ENCODE measurements at regions not wholly inside any gene's neighbourhood (a gene's known extent, or its start where the extent isn't known, plus 50 kb on each side); places are given as distances from the start of the nearest gene placed in this dataset.
"Not testable (repeated sequence)": the region's sequence is repeated elsewhere in the genome, so short reads cannot be mapped to it uniquely, and the experiment has no call there.

DNA sequence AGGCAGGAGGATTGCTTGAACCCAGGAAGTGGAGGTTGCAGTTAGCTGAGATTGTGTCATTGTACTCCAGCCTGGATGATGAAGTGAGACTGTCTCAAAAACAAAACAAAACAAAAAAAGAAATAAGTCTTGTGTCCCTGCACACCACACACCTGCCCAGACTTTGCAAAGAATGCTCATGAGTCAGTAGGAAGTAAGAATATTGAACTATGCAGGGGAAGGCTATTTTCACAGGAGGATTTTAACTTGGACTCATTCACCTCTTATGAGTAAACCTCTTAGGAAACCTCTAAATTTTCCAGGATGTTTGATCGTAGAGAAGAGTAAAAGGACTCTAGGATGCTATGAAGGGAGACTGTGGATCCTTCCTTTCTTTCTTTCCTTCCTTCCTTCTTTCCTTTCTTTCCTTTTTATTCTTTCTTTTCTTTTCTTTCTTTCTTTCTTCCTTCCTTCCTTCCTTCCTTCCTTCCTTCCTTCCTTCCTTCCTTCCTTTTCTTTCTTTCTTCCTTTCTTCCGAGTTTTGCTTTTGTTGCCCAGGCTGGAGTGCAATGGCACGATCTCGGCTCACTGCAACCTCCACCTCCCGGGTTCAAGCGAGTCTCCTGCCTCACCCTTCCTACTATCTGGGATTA lies 96.7 kb upstream of the CLINT1 start:
- no peak for DNase-seq

DNA sequence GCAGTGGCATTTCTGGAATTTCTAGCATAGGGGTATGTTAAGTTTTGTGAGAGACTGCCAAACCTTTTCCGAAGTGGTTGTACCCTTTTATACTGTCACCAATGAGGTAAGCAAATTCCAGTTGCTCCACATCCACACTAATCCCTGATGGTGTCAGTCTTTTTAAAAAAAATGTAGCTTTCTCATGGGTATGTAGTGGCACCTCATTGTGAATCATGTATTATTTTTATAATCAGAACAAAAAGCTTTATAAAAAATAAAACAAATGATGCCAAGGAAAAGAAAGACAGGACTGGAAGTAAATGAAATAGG lies 93.4 kb upstream of the CLINT1 start:
- DNase-seq, result no peak

DNA sequence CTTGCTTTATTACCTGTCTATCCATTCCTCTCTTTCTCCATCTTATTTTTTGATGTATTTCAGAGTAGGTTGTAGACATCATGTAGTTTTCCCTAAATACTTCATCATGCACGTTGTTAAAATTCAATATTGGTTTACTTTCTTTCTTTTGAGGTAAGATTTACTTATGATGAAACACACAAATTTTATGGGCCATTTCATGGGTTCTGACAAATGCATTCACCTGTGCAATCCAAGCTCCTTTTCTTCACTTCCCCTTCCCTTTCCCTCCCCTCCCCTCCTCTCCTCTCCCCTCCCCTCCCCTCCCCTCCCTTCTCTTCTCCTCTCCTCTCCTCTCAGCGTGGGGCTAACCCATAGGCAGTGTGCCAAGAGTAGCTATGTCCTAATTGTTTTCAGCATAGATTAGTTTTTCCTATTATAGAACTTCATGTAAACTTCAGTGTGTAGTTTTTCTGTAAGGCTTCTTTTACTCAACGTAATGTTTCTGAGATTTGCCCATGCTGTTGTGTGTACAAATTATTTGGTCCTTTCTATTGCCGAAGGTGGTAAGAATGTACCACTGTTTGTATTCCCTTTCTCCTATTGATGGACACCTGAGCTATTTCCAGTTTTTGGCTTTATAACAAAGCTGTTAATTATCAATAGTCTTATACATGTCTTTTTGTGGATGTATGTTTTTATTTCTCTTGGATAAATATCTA lies 92.9 kb upstream of the CLINT1 start:
- no peak for DNase-seq

DNA sequence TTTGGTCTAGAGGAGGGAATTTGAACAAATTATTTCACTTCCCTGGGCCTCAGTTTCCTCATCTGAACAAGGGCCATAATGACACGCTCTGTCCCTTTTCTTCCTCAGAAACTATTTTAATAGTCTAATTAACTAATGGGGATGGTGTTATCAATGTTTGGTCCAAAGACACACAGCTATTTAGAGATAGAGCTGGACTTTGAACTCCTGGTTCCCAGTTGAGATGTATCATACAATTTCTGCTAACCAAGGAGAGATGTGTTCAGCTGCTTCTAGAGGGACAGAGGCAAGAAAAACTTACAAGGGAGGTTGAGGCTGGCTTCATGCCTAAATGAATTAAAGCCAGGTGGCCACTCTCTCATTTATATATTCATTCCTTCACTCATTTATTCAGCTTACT lies 90.6 kb upstream of the CLINT1 start:
- no peak for DNase-seq

DNA sequence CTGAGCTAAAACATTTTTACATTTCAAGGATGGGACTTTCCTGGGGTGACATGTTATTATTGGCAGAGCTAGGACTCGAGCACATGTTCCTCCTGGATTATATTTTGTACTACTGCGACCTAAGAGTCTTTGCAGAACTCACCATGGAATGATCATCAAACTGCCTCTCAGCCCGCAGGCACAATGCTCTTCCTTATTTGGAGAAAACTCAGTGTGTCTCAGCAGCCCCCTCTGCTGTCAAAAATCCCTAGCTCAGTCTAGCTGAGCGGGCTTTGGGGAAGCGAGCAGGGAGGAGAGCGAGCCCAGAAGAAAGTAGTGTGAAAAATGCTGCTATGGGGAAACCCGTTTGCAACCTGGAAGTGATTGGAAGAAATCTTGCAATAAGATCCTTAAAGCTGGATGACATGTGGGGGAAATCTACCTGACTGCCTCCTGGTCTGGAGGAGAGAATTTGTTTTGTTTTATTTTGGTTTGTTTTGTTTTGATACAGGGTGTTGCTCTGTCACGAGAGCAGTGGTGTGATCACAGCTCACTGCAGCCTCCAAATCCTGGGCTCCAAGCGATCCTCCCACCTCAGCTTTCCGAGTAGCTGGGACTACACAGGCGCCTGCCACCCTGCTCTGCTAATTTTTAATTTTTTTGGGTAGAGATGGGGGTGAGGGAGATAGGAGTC lies 89.9 kb upstream of the CLINT1 start:
- DNase-seq, result peak; percentile 69

DNA sequence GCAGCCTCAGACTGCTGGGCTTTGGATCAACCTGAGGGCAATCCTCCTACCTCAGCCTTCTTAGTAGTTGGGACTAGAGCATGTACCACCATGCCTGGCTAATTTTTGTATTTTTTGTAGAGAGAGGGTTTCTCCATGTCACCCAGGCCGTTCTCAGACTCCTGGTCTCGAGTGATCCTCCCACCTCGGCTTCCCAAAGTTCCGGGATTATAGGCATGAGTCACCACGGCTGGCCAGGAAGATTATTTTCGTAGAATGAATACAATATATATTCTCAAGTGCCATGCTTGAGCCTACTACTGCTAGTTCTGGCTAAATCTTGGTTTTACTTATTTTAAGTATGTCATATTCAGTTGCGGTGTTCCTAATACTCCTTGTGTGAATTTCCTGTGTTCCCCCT lies 88.2 kb upstream of the CLINT1 start:
- no peak for DNase-seq

DNA sequence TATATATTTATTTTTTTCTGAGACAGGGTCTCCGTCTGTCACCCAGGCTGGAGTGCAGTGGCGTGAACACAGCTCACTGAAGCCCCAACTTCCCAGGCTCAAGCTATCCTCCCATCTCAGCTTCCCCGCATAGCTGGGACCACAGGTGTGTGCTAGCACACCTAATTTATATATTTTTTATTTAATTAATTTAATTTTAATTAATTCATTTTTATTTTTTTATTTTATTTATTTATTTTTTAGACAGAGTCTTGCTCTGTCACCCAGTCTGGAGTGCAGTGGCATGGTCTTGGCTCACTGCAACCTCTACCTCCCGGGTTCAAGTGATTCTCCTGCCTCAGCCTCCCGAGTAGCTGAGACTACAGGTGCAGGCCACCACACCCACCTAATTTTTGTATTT lies 86.9 kb upstream of the CLINT1 start:
- DNase-seq, result not testable (repeated sequence)

DNA sequence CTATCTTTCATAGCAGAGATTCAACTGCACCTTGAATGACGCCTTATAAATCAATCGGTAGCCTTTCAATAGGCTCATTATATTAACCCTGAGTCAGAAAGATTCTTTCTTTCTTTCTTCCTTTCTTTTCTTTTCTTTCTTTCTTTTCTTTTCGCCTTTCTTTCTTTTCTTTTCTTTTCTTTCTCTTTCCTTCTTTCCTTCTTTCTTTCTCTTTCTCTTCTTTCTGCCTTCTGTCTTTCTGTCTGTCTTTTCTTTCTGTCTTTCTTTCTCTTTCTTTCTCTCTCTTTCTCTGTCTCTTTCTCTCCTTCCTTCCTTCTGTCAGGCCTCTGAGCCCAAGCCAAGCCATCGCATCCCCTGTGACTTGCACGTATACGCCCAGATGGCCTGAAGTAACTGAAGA lies 86.0 kb upstream of the CLINT1 start:
- DNase-seq, result no peak

DNA sequence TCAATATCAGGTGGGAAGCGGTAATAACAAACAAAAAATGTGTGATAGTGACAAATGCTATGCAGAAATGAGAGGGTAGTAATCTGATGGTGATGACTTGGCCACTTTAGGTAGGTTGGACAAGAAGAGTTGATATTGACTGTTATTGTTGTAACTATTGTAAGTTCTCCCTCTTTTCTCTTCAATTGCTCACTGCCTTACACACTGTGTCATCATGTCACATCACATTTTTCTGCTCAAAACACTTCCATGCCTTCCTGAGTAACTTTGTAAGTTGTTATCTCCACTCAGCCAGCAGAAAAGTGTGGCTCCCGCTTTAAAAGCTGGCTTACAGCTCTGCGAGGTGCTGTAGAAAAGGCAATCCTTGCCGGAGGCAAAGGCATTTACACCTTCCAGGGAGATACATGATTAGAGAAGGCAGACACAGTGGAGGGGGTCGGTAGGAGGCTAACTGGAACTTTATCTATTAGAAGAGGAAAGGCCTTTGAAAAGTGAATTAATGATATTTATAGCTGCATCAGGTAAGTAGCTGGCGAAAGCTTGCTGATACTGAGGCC lies 85.2 kb upstream of the CLINT1 start:
- DNase-seq, result no peak

DNA sequence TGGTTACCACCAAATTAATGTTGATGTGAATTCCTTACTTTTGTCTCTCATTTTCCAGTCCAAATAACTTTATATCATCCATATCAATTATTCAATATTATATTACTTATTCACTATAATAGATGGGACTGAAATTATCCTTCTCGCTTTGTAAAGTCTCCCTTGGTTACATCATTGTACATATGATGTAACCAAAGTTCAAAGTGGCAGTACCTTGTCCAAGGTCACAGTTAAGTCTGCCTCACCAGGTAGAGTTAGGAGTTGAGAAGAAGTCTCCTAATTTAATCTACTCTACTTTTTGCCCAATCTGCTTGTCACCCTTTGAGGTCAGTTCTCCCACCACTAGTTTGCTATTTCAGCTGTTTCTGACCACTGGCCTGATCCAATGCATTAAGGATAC lies 83.7 kb upstream of the CLINT1 start:
- DNase-seq, result no peak

DNA sequence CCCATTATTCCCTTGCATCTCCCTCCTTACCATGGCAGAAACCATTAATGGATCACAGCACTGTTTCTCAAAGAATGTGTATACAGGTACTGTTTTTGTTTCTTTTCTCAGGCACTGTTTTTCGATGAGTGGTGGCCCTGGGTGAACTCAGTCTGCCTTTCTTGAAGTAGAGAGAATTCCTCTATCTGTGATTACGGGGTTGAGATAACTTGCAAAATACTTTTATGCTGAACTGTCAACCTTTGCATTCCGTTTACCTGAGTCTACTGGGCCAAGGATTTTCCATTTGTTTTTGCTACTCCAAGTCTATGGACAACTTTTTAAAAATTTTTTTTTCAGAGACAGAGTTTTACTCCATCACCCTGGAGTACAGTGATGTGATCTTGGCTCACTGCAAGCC lies 82.7 kb upstream of the CLINT1 start:
- no peak for DNase-seq

DNA sequence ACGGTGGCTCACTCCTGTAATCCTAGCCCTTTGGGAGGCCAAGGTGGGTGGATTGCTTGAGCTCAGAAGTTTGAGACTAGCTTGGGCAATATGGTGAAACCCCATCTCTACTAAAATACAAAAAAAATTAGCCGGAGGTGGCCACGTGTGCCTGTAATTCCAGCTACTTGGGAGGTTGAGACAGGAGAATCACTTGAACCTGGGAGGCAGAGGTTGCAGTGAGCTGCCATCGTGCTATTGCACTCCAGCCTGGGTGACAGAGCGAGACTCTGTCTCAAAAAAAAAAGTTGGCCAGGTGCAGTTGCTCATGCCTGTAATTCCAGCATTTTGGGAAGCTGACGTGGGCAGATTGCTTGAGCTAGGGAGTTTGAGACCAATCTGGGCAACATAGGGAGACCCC lies 79.2 kb upstream of the CLINT1 start:
- not testable (repeated sequence) for DNase-seq

DNA sequence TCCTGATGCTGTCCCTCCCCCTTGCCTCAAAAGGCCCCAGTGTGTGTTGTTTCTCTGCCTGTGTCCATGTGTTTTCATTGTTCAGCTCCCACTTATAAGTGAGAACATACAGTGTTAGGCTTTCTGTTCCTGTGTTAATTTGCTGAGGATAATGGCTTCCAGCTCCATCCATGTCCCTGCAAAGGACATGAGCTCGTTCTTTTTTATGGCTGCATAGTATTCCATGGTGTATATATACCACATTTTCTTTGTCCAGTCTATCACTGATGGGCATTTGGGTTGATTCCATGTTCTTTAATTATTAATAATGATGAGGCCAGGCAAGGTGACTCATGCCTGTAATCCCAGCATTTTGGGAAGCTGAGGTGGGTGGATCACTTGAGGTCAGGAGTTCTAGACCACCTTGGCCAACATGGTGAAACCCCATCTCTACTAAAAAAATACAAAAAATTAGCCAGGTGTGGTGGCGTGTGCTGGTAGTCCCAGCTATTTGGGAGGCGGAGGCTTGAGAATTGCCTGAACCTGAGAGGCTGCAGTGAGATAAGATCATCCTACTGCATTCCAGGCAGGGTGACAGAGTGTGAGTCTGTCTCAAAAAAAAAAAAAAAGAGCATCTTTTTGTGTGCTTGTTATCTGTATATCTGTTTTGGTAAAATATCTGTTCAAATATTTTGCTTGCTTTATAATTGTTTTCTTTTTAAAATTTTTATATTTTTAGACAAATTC lies 78.0 kb upstream of the CLINT1 start:
- not testable (repeated sequence) for DNase-seq

DNA sequence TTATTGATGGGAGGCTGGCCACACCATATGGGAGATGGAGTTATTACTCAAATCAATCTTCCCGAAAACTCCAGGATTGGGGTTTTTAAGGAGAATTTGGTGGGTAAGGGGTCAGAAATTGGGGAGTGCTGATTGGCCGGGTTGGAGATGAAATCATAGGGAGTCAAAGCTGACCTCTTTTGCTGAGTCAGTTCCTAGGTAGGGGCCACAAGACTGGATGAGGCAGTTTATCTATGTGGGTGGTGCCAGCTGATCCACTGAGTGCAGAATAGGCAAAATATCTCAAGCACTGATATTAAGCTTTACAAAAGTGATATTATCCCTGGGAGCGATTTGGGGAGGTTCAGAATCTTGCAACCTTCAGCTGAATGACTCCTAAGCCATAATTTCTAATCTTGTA lies 75.7 kb upstream of the CLINT1 start:
- no peak for DNase-seq

DNA sequence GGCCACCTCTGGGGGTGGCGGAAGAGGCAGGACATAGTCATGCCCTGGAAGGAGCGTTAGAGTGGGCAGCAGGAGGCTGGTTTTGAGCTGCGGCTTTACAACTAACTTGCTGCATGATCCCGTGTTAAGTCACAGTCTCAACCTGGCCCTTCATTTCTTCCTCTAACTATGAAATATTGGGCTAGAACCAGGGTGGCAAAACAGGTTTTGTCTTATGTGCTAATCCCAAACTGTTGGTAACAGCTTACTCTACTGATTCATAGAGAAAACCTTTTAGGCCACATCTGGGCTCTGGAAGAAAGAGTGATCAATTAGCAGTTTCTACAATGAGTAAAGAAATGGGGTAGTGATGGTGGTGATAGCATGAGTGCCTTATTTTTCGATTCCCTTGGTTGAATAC lies 74.1 kb upstream of the CLINT1 start:
- no peak for DNase-seq

DNA sequence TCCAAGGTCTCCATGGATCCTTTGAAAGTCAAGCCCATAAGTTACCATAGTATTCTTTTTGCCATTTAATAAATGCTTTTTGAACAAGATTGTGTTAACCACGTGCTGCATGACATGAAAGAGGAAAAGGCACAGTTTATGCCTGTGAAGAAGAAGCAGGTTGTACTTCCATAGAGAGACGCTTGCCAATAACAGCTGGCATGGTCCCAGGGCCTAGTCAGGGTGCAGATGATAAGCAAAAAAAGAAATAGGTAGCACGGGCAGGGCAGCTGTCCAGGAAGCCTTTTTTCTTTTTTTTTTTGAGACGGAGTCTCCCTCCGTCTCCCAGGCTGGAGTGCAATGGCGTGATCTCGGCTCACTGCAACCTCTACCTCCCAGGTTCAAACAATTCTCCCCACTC lies 71.8 kb upstream of the CLINT1 start:
- DNase-seq, result no peak

DNA sequence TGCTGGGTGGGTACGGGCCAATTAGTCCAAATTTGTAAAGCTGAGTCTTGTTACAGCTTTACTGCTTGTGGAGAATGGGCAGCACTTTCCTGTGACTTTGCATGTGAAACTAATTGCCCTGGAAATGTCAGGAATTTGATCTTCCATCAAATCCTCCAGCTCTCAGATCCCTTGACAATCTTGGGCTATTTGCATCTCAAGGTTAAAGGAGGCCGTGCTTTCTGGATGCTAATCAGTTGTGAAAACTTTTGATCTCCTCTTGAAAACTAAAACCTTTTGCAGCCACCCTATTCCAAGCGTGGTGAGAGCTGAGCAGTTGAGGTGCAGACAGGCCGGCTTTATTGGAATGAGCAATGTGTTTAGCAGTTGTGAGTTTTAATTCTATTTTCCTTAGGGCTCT lies 68.0 kb upstream of the CLINT1 start:
- no peak for DNase-seq

DNA sequence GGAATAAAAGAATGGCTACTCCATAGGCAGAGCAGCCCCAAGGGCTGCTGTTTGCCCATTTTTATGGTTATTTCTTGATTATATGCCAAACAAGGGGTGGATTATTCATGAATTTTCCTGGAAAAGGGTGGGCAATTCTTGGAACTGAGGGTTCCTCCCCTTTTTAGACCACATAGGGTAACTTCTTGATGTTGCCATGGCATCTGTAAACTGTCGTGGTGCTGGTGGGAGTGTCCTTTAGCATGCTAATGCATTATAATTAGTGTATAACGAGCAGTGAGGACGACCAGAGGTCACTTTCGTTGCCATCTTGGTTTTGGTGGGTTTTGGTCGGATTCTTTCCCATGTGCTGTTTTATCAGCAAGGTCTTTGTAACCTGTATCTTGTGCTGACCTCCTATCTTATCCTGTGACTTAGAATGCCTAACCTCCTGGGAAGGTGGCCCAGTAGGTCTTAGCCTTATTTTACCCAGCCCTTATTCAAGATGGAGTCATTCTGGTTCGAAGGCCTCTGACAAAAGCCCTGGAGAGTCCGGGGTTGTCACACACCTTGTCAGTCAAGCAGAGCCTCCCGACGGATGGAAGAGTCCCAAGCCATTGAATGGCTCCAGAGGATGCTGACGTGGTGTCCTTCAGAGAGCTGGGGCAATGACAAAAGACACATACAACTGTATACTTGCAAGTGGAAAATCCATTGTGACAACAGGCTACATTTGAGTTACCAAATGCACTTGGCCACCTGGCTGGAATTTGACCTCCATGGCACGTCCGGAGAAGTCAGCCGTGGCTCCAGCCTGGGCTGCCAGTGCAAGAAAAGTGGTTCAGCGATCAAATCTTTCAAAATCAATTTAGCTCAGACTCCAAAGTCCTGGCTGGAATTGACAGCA lies 67.1 kb upstream of the CLINT1 start:
- no peak for DNase-seq

DNA sequence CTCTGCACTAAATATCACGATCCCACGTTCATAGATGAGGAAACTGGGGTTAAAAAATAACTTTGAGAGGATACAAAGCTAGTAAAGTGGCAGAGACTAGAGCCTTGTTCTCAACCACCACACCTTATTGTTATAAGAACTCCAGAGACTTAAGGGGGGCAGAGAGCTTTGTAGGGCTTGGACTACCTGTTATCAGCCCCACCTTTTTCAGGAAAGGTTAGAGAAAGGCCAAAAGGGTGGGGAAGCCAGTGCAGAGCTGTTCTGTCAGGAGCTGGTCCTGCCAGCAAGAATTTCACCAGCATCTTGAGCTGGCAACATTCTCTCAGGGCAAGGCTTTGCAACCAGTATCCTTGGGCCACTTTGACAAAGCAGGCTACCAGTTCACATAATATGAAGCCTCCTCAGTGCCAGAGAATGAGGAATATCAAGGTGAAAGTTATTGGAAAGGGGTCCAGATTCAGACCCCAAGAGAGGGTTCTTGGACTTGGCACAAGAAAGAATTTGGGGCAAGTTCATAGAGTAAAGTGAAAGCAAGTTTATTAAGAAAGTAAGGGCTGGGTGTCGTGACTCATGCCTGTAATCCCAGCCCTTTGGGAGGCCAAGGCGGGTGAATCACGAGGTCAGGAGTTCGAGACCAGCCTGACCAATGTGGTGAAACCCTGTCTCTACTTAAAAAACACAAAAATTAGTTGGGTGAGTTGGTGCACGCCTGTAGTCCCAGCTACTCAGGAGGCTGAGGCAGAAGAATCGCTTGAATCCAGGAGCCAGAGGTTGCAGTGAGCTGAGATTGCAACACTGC lies 66.2 kb upstream of the CLINT1 start:
- no peak for DNase-seq

DNA sequence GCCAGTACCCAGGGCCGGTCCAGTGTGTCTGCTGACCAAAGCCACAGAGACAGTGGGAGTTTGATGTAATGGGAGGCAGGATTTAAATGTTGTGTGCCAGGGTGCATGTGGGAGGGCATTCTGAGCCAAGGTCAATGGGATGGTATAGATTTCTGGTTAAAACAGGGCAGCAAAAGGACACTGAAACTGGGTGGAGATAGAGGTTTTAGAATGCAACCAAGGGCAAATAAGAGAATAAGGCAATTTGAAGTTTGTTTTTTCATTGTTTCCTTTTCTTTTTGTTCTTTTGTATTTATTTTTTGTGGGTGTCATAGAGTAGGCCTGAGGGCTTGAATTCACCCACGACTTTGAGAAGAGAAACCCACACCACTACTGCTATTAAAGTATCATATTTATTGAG lies 65.5 kb upstream of the CLINT1 start:
- DNase-seq, result no peak

DNA sequence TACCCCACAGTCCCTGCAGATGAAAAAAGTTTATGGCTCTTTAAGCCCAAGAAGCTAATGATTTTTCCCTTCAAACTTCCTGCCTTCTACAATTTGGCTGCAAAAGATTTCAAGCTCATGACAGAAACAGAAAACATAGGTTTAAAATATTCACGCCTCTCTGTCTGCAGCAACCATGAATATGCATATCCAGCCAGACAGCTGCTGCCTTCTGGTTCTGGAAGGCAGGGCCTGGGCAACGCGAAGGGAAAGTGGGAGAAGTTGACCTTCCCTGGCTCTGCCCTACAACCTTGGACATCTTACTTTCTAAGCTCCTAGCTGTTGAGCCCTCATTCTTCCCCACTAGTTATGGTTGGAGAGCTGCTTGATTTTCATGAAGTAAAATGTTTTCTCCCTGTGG lies 64.8 kb upstream of the CLINT1 start:
- no peak for DNase-seq

DNA sequence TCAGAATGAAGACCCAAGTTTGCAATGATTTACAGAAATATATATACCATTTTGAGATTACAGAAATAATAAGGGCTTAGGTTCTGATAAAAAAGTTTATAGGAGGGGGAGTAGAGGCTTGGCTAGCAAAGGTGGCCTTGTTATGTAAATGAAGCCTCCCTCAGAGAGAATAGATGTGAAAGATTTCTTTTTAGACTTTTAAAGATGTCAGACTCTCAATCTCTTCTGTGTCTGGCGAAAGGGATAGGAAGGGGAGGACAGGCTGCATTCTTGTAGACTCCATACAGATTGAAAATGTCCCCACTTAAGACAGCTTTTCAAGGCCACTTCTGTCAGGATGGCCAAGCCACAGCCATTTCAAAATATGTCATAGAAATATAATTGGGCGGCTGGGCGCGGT lies 63.1 kb upstream of the CLINT1 start:
- DNase-seq, result no peak

All from NCI-H2227 treated with DMSO at 0.1 percent for 48 hours (cell line).